ENCODE measurements at regions not wholly inside any gene's neighbourhood (a gene's known extent, or its start where the extent isn't known, plus 50 kb on each side); places are given as distances from the start of the nearest gene placed in this dataset.

DNA sequence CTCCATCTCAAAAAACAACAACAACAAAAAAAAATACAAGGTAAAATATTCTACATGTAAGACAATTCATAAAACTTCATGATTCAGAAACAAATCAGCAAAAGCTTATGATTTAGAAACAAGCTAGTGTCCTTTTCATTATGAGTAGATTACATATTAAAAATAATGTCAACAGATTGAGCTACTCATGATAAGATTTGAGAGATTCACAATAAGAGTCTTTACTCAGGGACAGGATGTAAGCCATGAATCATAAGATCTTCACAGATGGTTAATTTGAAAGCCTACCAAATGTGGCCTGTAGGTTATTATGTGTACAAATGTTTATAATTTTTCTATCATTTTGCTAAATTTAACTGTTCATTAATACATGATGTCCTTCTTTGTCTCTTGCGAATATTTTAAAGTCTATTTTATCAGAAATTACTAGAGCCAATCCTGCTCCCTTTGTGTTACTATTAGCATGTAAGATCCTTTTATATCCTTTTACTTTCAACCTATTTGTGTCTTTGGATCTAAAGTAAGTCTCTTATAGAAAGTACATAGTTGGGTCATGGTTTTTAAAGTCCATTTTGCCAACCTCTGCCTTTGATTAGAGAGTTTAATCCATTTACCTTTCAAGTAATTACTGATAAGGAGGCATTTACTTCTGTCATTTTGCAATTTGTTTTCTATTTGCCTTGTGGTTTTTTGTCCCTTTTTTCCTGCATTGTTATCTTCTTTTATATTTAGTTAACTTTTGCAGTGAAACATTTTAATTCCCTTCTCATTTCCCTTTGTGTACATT is 68.3 kb upstream of the RXFP2 start:
- H3K36me3 Mint-ChIP-seq (ENCODE audit: low read depth), result no peaks in the 10 kb centered on the region
- CTCF ChIA-PET, result interaction anchor here (0.6 kb wide), 2 partner anchors 51 to 70 kb away, joined by 3 read pairs; no protein-coding TSS in a partner anchor
- H3K4me3 Mint-ChIP-seq, result no peak overlapping the region

DNA sequence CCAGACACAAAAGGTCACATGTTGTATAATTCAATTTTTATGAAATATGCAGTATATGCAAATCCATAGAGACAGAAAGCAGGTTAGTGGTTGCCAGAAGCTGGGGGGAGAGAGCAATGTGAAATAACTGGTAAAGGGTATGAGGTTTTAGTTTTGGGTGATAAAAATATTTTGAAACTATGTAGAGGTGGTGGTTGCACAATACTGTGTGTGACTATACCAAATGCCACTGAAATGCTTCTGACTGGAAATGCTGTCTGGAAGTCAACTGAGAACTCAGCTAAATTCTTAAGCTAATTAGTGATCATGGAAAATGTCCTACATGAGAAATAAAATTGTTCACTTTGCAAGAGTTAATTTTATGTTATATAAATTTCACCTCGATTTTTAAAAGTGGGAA is 65.3 kb upstream of the RXFP2 start:
- ChIA-PET CTCF (no interaction called here), POLR2A (no interaction called here)
- no peaks in the 10 kb centered on the region for H3K36me3 Mint-ChIP-seq (ENCODE audit: low read depth)
- intact Hi-C loops (cut with DNase I, micrococcal nuclease), result no loop called here
- no peaks in the 10 kb centered on the region for H3K27me3 Mint-ChIP-seq
- no peak for ATAC-seq
- no peak overlapping the region for H3K27ac Mint-ChIP-seq
- H3K9me3 Mint-ChIP-seq (ENCODE audit: low read depth), result peaks cover 3% of the 10 kb centered on the region
- DNase-seq, result no peak
- no peaks in the 10 kb centered on the region for H3K4me1 Mint-ChIP-seq
- no peak overlapping the region for H3K4me3 Mint-ChIP-seq

More for the DNA sequence above, 68.3 kb upstream of the RXFP2 start:
- Mint-ChIP-seq H3K4me1 (no peaks in the 10 kb centered on the region), H3K27ac (no peak overlapping the region), H3K27me3 (no peaks in the 10 kb centered on the region), H3K9me3 (ENCODE audit: low read depth) (no peaks in the 10 kb centered on the region)
- intact Hi-C loops (cut with DNase I, micrococcal nuclease), result no loop called here
- POLR2A ChIA-PET, result no interaction called here
- ATAC-seq (no peak), DNase-seq (no peak)

DNA sequence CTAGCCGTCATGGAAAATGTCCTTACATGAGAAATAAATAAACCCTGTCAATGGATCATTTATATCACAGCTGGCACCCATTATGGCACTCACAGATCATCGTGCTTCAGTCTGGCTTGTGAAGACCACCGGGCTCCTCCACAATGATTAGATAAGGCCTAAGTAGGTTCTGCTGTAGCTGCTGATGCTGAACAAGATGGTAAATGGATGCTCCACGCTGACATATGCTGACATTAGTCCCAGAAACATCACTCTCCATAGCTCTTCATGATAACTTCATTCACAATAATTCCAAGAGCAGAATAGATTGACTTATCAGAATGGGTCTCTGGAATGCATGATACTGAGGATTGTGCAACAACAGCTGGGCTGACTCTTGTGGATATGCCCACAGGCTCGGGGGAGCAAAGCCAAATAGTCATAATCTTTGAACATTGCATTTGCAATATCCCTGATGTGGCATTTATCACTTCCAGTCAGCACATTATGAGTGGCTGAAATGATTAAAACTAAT is 63.8 kb upstream of the RXFP2 start:
- CTCF ChIA-PET, result interaction anchor here (0.8 kb wide), 1 partner anchor 76 kb away, joined by 3 read pairs; no protein-coding TSS in a partner anchor
- intact Hi-C loops (cut with DNase I, micrococcal nuclease), result no loop called here
- no peaks in the 10 kb centered on the region for H3K4me1 Mint-ChIP-seq
- H3K27me3 Mint-ChIP-seq, result no peaks in the 10 kb centered on the region
- peaks cover 3% of the 10 kb centered on the region for H3K9me3 Mint-ChIP-seq (ENCODE audit: low read depth)
- ATAC-seq, result no peak
- POLR2A ChIA-PET, result no interaction called here
- DNase-seq, result no peak
- H3K36me3 Mint-ChIP-seq (ENCODE audit: low read depth), result no peaks in the 10 kb centered on the region
- no peak overlapping the region for H3K4me3 Mint-ChIP-seq
- H3K27ac Mint-ChIP-seq, result no peak overlapping the region

DNA sequence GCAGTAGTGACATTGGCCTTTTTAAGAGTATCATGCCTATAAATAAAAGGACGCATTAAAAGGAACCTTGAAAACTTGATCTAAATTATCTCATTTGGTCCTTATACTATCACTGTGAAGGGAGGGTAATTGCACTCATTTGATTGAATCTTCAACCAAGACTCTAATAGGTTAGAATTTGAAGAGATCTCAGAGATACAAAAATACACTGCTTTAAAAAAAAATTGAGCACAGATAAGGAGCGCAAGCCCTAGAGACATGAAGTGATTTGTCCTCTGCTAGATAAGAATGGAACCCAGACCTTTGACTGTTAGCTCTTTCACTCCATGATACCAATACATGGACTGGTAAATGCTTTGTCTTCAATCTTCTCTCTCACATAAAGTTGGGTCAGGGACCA is 58.2 kb upstream of the RXFP2 start:
- ATAC-seq, result no peak
- no peaks in the 10 kb centered on the region for H3K4me1 Mint-ChIP-seq
- peaks cover 3% of the 10 kb centered on the region for H3K9me3 Mint-ChIP-seq (ENCODE audit: low read depth)
- POLR2A ChIA-PET, result no interaction called here
- H3K27ac Mint-ChIP-seq, result no peak overlapping the region
- H3K36me3 Mint-ChIP-seq (ENCODE audit: low read depth), result no peaks in the 10 kb centered on the region
- peaks cover 2% of the 10 kb centered on the region for H3K27me3 Mint-ChIP-seq
- CTCF ChIA-PET, result interaction anchor here (0.6 kb wide), 1 partner anchor 573 kb away, joined by 3 read pairs; no protein-coding TSS in a partner anchor
- intact Hi-C loops (cut with DNase I, micrococcal nuclease), result no loop called here
- H3K4me3 Mint-ChIP-seq, result no peak overlapping the region
- no peak for DNase-seq

DNA sequence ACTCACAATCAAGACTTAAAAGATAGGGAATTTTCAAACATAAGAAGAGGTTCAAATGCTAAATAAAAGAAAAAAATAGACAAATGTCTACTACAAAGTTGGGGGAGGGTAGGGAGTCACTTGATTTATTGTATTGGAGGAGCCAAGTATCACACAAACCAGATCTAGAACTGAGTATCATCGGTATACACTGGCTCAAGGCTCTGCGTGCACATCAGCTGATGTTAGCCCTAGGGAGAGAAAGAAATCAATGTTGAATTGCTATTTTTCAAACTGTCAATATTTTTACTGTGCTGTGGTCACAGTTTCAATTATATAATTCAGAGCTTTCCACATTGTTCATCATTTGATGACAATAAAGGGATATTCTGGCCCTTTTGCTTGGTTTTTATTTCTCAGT is 54.9 kb upstream of the RXFP2 start:
- ChIA-PET CTCF (interaction anchor here (1.6 kb wide), 1 partner anchor 437 kb away, joined by 3 read pairs; no protein-coding TSS in a partner anchor), POLR2A (interaction anchor here (0.6 kb wide), 1 partner anchor 42 kb away, joined by 4 read pairs; no protein-coding TSS in a partner anchor)
- DNase-seq (no peak), ATAC-seq (no peak)
- intact Hi-C loops (cut with DNase I, micrococcal nuclease), result no loop called here
- H3K4me3 Mint-ChIP-seq, result no peak overlapping the region
- H3K9me3 Mint-ChIP-seq (ENCODE audit: low read depth), result peaks cover under 1% of the 10 kb centered on the region
- H3K27ac Mint-ChIP-seq, result no peak overlapping the region
- H3K4me1 Mint-ChIP-seq, result no peaks in the 10 kb centered on the region
- H3K36me3 Mint-ChIP-seq (ENCODE audit: low read depth), result no peaks in the 10 kb centered on the region
- peaks cover 3% of the 10 kb centered on the region for H3K27me3 Mint-ChIP-seq

DNA sequence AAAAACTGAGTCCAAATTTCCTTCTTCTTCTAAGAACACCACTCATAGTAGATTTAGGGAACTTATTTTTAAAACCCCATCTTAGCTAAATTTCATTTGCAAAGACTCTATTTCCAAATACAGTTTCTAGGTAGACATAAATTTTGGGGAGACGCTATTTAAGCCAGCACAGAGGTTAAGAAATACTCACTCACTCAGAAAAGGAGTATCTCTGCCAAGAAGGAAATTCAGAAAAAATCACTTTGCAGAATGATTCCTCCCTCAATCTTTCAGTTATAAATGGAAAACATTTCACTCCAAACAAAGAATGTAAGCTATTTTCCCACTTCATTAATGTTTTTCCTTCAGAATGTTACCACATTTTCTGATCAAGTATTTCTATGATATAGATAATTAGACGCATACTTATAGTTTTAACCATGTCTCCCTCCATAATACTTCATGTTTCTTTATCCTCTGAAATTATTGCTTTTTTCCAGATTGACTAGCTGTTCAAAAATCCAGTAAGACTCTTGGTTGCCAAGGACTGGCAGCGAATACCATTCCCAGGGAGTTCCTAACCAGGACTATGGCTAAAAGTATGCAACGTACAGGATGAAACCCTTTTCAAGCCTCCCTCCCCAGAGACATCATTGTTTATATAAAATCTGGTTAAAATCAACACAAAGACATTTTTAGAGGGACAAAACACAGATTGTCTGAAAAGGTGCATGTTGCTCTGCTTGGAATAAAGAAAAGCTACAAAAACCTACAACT is 52.5 kb upstream of the RXFP2 start:
- no peaks in the 10 kb centered on the region for H3K36me3 Mint-ChIP-seq (ENCODE audit: low read depth)
- H3K27ac Mint-ChIP-seq, result no peak overlapping the region
- no peak for DNase-seq
- H3K4me1 Mint-ChIP-seq, result no peaks in the 10 kb centered on the region
- H3K9me3 Mint-ChIP-seq (ENCODE audit: low read depth), result peaks cover 2% of the 10 kb centered on the region
- intact Hi-C loops (cut with DNase I, micrococcal nuclease), result no loop called here
- ChIA-PET CTCF (interaction anchor here (0.8 kb wide), 1 partner anchor 223 kb away, joined by 6 read pairs; no protein-coding TSS in a partner anchor), POLR2A (no interaction called here)
- H3K27me3 Mint-ChIP-seq, result peaks cover 6% of the 10 kb centered on the region
- no peak for ATAC-seq
- no peak overlapping the region for H3K4me3 Mint-ChIP-seq

Measured in activated CD4-positive, alpha-beta T cell treated with anti-CD3 and anti-CD28 coated beads for 36 hours (primary cell).